H9 (cell line): ENCODE measurements at regions not wholly inside any gene's neighbourhood (a gene's known extent, or its start where the extent isn't known, plus 50 kb on each side); places are given as distances from the start of the nearest gene placed in this dataset.

Experiments
- DNase-seq: peaks from one replicate; pipeline ENCODE4 v3.0.0-alpha.2; 2017
- H2AFZ ChIP-seq: one replicate; pipeline ENCODE4 v1.6.1; 2013; ENCODE audit warnings: mild to moderate bottlenecking, low read length, control low read depth, moderate library complexity
- H2AK5ac ChIP-seq: 2 replicates; pipeline ENCODE4 v1.6.1; 2013; ENCODE audit warnings: low read length, control low read depth, mixed read lengths; ENCODE audit not compliant: insufficient read length
- H2BK120ac ChIP-seq: one replicate; pipeline ENCODE4 v1.6.1; 2013; ENCODE audit warnings: low read depth, mild to moderate bottlenecking, low read length, control low read depth, inconsistent platforms; ENCODE audit not compliant: poor library complexity, severe bottlenecking
- H2BK12ac ChIP-seq: 2 replicates; pipeline ENCODE4 v1.6.1; 2013; ENCODE audit warnings: low read length, control low read depth, mixed read lengths, low read depth; ENCODE audit not compliant: insufficient read length
- H2BK15ac ChIP-seq: 2 replicates; pipeline ENCODE4 v1.6.1; 2013; ENCODE audit warnings: low read depth, low read length, control low read depth
- H2BK20ac ChIP-seq: one replicate; pipeline ENCODE4 v1.6.1; 2013; ENCODE audit warnings: low read depth, mild to moderate bottlenecking, low read length, control low read depth, inconsistent platforms; ENCODE audit not compliant: poor library complexity, severe bottlenecking
- H2BK5ac ChIP-seq: 2 replicates; pipeline ENCODE4 v1.6.1; 2013; ENCODE audit warnings: low read length, control low read depth, mixed read lengths; ENCODE audit not compliant: insufficient read length
- H3K14ac ChIP-seq: 2 replicates; pipeline ENCODE4 v1.6.1; 2013; ENCODE audit warnings: low read length, control low read depth; ENCODE audit not compliant: insufficient read depth
- H3K18ac ChIP-seq: 2 replicates; pipeline ENCODE4 v1.6.1; 2013; ENCODE audit warnings: low read depth, mild to moderate bottlenecking, mixed read lengths, low read length, control low read depth; ENCODE audit not compliant: insufficient read length
- H3K23ac ChIP-seq: 2 replicates; pipeline ENCODE4 v1.6.1; 2013; ENCODE audit warnings: low read length, control low read depth, mixed read lengths, low read depth; ENCODE audit not compliant: insufficient read length
- H3K23me2 ChIP-seq: 2 replicates; pipeline ENCODE4 v1.6.1; 2013; ENCODE audit warnings: low read depth, mild to moderate bottlenecking, mixed read lengths, low read length, control low read depth; ENCODE audit not compliant: insufficient read length, poor library complexity, severe bottlenecking
- H3K27ac ChIP-seq: 2 replicates; pipeline ENCODE4 v1.5.1; 2013; ENCODE audit warnings: low read length, control low read depth, mixed read lengths, low read depth; ENCODE audit not compliant: insufficient read length
- H3K27me3 ChIP-seq: 2 replicates; pipeline ENCODE4 v1.6.1; 2013; ENCODE audit warnings: low read length, control low read depth, inconsistent platforms; ENCODE audit not compliant: insufficient read depth
- H3K4ac ChIP-seq: 2 replicates; pipeline ENCODE4 v1.6.1; 2013; ENCODE audit warnings: low read depth, mild to moderate bottlenecking, control low read depth, inconsistent platforms, low read length, moderate library complexity
- H3K4me1 ChIP-seq: 2 replicates; pipeline ENCODE4 v1.6.1; 2013; ENCODE audit warnings: low read length, control low read depth, inconsistent platforms; ENCODE audit not compliant: insufficient read depth
- H3K4me2 ChIP-seq: 2 replicates; pipeline ENCODE4 v1.6.1; 2013; ENCODE audit warnings: low read length, control low read depth, mixed read lengths; ENCODE audit not compliant: insufficient read length, insufficient read depth
- H3K56ac ChIP-seq: 2 replicates; pipeline ENCODE4 v1.6.1; 2013; ENCODE audit warnings: low read depth, mild to moderate bottlenecking, mixed read lengths, low read length, control low read depth; ENCODE audit not compliant: insufficient read length
- H3K79me1 ChIP-seq: 2 replicates; pipeline ENCODE4 v1.6.1; 2013; ENCODE audit warnings: low read depth, mild to moderate bottlenecking, moderate library complexity, low read length, control low read depth, inconsistent platforms; ENCODE audit not compliant: insufficient read depth, poor library complexity, severe bottlenecking
- H3K79me2 ChIP-seq: 2 replicates; pipeline ENCODE4 v1.6.1; 2013; ENCODE audit warnings: low read length, control low read depth, inconsistent platforms; ENCODE audit not compliant: insufficient read depth
- H3K9ac ChIP-seq: 2 replicates; pipeline ENCODE4 v1.6.1; 2013; ENCODE audit warnings: low read length, control low read depth, mixed read lengths; ENCODE audit not compliant: insufficient read length; ENCODE audit errors: extremely low read depth
- H3K9me3 ChIP-seq: one replicate; pipeline ENCODE4 v1.6.1; 2013; ENCODE audit warnings: low read depth, low read length, inconsistent platforms; ENCODE audit not compliant: control insufficient read depth
- H3T11ph ChIP-seq: one replicate; pipeline ENCODE4 v1.6.1; 2013; ENCODE audit warnings: mild to moderate bottlenecking, low read length, control low read depth, inconsistent platforms
- H4K20me1 ChIP-seq: one replicate; pipeline ENCODE4 v1.6.1; 2013; ENCODE audit not compliant: control insufficient read depth, insufficient read length, insufficient read depth
- H4K5ac ChIP-seq: 2 replicates; pipeline ENCODE4 v1.6.1; 2013; ENCODE audit warnings: low read depth, mild to moderate bottlenecking, mixed read lengths, low read length, control low read depth; ENCODE audit not compliant: insufficient read length
- H4K8ac ChIP-seq: replicated peaks from 2 replicates; pipeline ENCODE4 v1.6.1; 2013; ENCODE audit warnings: low read length, control low read depth, mixed read lengths, low read depth; ENCODE audit not compliant: insufficient read length
- H4K91ac ChIP-seq: 2 replicates; pipeline ENCODE4 v1.6.1; 2013; ENCODE audit warnings: low read depth, mild to moderate bottlenecking, moderate library complexity, mixed read lengths, low read length, control low read depth; ENCODE audit not compliant: insufficient read length
- H3K27ac Mint-ChIP-seq, 3 experiments: 2 replicates in 2 of 3; 3 replicates in 1 of 3; pipeline ENCODE4 v1.8.0; 2020 to 2021; ENCODE audit warnings: mixed read lengths in 3 of 3, mild to moderate bottlenecking in 1 of 3, moderate library complexity in 1 of 3
- H3K27me3 Mint-ChIP-seq: 2 replicates; pipeline ENCODE4 v1.8.0; 2021; ENCODE audit warnings: low read depth, mild to moderate bottlenecking, moderate library complexity, mixed read lengths
- H3K36me3 Mint-ChIP-seq, 3 experiments: 2 replicates in 2 of 3; 3 replicates in 1 of 3; pipeline ENCODE4 v1.8.0; 2020 to 2021; ENCODE audit warnings: low read depth in 3 of 3, mixed read lengths in 3 of 3; ENCODE audit not compliant: insufficient read depth in 1 of 3
- H3K4me1 Mint-ChIP-seq, 2 experiments: 2 replicates each; pipeline ENCODE4 v1.8.0; 2020; ENCODE audit warnings: mixed read lengths in 2 of 2
- H3K4me3 Mint-ChIP-seq, 2 experiments: 2 replicates in 1 of 2; 3 replicates in 1 of 2; pipeline ENCODE4 v1.8.0; 2020 to 2021; ENCODE audit warnings: mild to moderate bottlenecking in 2 of 2, mixed read lengths in 2 of 2, moderate library complexity in 1 of 2
- H3K9me3 Mint-ChIP-seq, 2 experiments: 2 replicates in 1 of 2; 3 replicates in 1 of 2; pipeline ENCODE4 v1.8.0; 2020; ENCODE audit warnings: mild to moderate bottlenecking in 2 of 2, mixed read lengths in 2 of 2, moderate library complexity in 1 of 2
- CTCF ChIP-seq: fragments of 200-600 bp; sonication (generic); conservative IDR thresholded peaks from 3 replicates; pipeline ENCODE4 v1.8.0; 2021; ENCODE audit warnings: antibody characterized with exemption, mild to moderate bottlenecking
- WGBS: extraction: QIAGEN DNeasy Blood & Tissue Kit; methylation state at CpG from one replicate; pipeline ENCODE4 v1.1.7; 2013; ENCODE audit warnings: missing lambda C conversion rate, low lambda C conversion rate, mixed read lengths; ENCODE audit not compliant: insufficient read length; ENCODE audit errors: extremely low coverage; 5-methylcytosine and 5-hydroxymethylcytosine counted together

- H3K56ac ChIP-seq = no peak overlapping the region
- no peak overlapping the region for H2BK120ac ChIP-seq
- Mint-ChIP-seq H3K27me3 (no peaks in the 10 kb centered on the region), H3K27ac (no peak overlapping the region), H3K36me3 (no peaks in the 10 kb centered on the region), H3K4me3 (no peak overlapping the region), H3K9me3 (no peaks in the 10 kb centered on the region), H3K4me1 (peaks cover 16 to 17% of the 10 kb centered on the region in 2 experiments)
- no peak overlapping the region for H3K4me2 ChIP-seq
- no peaks in the 10 kb centered on the region for H3K79me2 ChIP-seq
- no peak overlapping the region for H3T11ph ChIP-seq
- no peak overlapping the region for H3K23ac ChIP-seq
- H3K9ac ChIP-seq = no peak overlapping the region
- no peak overlapping the region for H3K27ac ChIP-seq
- TF ChIP-seq CTCF = no peak
- no peak overlapping the region for H4K91ac ChIP-seq
- no peak overlapping the region for H3K14ac ChIP-seq
- H2BK12ac ChIP-seq = no peak overlapping the region
- no peak overlapping the region for H4K8ac ChIP-seq
- no peaks in the 10 kb centered on the region for H3K4me1 ChIP-seq
- no peaks in the 10 kb centered on the region for H3K27me3 ChIP-seq
- no peaks in the 10 kb centered on the region for H3K23me2 ChIP-seq
- H3K18ac ChIP-seq = no peak overlapping the region
- H3K9me3 ChIP-seq = no peaks in the 10 kb centered on the region
- no peak overlapping the region for H2BK15ac ChIP-seq
- no peak overlapping the region for H3K4ac ChIP-seq
- WGBS = no CpG with 5 or more reads among the region's 6 CpGs
- no peak for DNase-seq
- H2AK5ac ChIP-seq = no peak overlapping the region
- H2BK5ac ChIP-seq = no peak overlapping the region
- no peak overlapping the region for H4K5ac ChIP-seq
- no peaks in the 10 kb centered on the region for H4K20me1 ChIP-seq
- no peaks in the 10 kb centered on the region for H3K79me1 ChIP-seq
- H2AFZ ChIP-seq = no peak overlapping the region
- no peak overlapping the region for H2BK20ac ChIP-seq
These were observed 107.0 kb downstream of the XRCC2 start for GRCh38 chr7:152568972-152569371.
